IPS-20b (cell line): ENCODE measurements at regions not wholly inside any gene's neighbourhood (a gene's known extent, or its start where the extent isn't known, plus 50 kb on each side); places are given as distances from the start of the nearest gene placed in this dataset.
"Not testable (repeated sequence)": the region's sequence is repeated elsewhere in the genome, so short reads cannot be mapped to it uniquely, and the experiment has no call there.

ENCODE experiments used
- H3K27ac ChIP-seq: one replicate; pipeline ENCODE4 v1.5.1; 2013; ENCODE audit warnings: low read length
- H3K27me3 ChIP-seq: 2 replicates; pipeline ENCODE4 v1.6.1; 2013; ENCODE audit warnings: mild to moderate bottlenecking, low read length, inconsistent platforms; ENCODE audit not compliant: insufficient read depth
- H3K36me3 ChIP-seq: 2 replicates; pipeline ENCODE4 v1.6.1; 2013; ENCODE audit warnings: low read depth, mild to moderate bottlenecking, inconsistent platforms, low read length, moderate library complexity; ENCODE audit not compliant: insufficient read depth
- H3K4me1 ChIP-seq: 2 replicates; pipeline ENCODE4 v1.6.1; 2013; ENCODE audit warnings: mild to moderate bottlenecking, control low read depth, inconsistent platforms, low read length, moderate library complexity; ENCODE audit not compliant: insufficient read depth
- H3K4me3 ChIP-seq: 2 replicates; pipeline ENCODE4 v1.5.1; 2013; ENCODE audit warnings: mild to moderate bottlenecking, low read length, inconsistent platforms
- H3K9ac ChIP-seq: 2 replicates; pipeline ENCODE4 v1.6.1; 2013; ENCODE audit warnings: low read depth, mild to moderate bottlenecking, inconsistent platforms, low read length, moderate library complexity
- H3K9me3 ChIP-seq: 2 replicates; pipeline ENCODE4 v1.6.1; 2013; ENCODE audit warnings: mild to moderate bottlenecking, low read depth, low read length, inconsistent platforms; ENCODE audit not compliant: insufficient read depth

- Histone ChIP-seq H3K36me3 (no peaks in the 10 kb centered on the region), H3K27me3 (no peaks in the 10 kb centered on the region), H3K9me3 (no peaks in the 10 kb centered on the region), H3K4me3 (no peak overlapping the region), H3K4me1 (peaks cover 5% of the 10 kb centered on the region; the same call in 1 of the 2 replicates), H3K27ac (no peak overlapping the region), H3K9ac (no peak overlapping the region)
These were observed 452.1 kb upstream of the RASGRP1 start for GRCh38 chr15:39016706-39017105.

DNA sequence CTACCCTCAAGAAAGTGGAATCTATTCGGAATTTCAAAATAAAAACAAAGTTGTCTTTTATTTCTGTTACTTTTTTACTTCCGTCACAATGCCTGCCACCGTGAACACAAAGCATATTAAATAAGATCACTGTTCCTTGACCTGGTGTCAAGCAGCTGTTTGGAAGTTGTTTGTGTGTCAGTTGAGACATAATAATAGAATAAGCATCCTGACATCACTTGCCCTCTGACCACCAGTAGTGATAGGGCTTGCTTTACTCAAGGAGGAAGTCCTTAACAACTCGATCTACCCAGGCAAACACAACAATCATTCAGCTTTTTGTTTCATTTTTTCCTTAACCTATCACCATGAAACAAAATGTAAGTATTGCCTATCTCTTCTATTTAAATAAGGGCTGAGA, 454.4 kb upstream of the RASGRP1 start:
- no peak overlapping the region for H3K4me3 ChIP-seq
- H3K9ac ChIP-seq = no peak overlapping the region
- H3K4me1 ChIP-seq = peaks cover 5% of the 10 kb centered on the region; the same call in 1 of the 2 replicates
- H3K36me3 ChIP-seq = no peaks in the 10 kb centered on the region
- H3K27ac ChIP-seq = no peak overlapping the region
- no peaks in the 10 kb centered on the region for H3K27me3 ChIP-seq
- no peaks in the 10 kb centered on the region for H3K9me3 ChIP-seq

- H3K27me3 ChIP-seq = no peaks in the 10 kb centered on the region
- H3K27ac ChIP-seq = no peak overlapping the region
- peaks cover 9% of the 10 kb centered on the region for H3K4me1 ChIP-seq
- no peak overlapping the region for H3K4me3 ChIP-seq
- no peak overlapping the region for H3K9ac ChIP-seq
- H3K36me3 ChIP-seq = no peaks in the 10 kb centered on the region
- no peaks in the 10 kb centered on the region for H3K9me3 ChIP-seq
These were observed 456.7 kb upstream of the RASGRP1 start for GRCh38 chr15:39021341-39021740.

DNA sequence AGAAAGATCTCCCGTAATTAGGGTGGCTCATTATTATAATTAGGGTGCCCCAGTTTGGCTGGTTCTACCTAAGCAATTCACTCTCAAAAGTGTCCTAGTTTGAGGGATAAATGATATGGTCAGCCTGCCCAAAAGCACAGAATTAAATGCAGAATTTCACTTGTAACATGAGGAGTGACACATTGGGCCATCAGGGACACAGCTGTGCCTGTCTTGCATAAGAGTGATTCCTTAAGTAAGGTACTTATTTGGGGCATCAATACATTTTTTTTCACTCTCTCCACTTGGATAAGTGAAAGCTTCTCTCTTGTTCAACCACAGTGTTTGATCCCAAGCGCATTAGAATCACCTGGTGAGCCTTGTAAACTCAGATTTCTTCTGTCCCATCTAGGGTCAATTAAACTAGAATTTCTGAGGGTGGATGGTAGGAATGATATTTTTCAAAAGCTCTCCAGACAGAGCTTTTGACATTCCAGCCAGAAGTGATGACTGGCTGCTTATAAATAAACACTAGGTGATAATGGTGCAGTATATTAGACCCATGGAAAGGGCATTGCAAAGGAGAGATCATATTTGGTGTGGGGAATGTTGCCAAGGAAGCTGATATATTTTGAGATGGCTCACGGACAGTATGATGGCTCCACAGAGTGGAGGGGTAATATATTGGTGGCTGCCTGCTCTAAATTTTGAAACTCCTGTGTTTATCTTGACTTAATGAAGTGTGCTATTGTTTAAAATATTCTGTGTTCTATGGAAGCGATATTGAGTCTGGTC, 458.1 kb upstream of the RASGRP1 start:
- Histone ChIP-seq H3K9me3 (no peaks in the 10 kb centered on the region), H3K27ac (no peak overlapping the region), H3K4me3 (no peak overlapping the region), H3K4me1 (peaks cover 8% of the 10 kb centered on the region), H3K9ac (no peak overlapping the region), H3K27me3 (no peaks in the 10 kb centered on the region), H3K36me3 (no peaks in the 10 kb centered on the region)

DNA sequence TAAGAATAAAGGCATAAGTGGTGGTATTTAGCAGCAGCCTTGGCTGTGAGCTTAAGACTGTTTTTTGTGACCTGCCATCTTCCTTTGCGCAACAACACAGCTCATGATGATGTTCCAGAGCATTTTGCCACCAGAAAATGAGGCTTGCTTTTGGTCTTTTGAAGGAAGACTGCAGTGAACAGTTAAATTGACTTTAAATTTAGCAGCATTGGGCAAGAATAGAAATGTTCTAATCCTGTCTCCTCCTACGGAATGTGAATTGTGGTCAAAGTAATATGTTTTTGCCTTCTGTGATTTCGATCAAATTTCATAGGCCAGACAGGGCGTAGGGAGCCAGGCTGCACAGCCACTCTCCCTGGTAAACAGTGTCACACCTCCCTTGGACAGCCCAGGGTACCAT, 460.7 kb upstream of the RASGRP1 start:
- H3K36me3 ChIP-seq = no peaks in the 10 kb centered on the region
- H3K27ac ChIP-seq = no peak overlapping the region
- H3K27me3 ChIP-seq = no peaks in the 10 kb centered on the region
- H3K4me1 ChIP-seq = peaks cover 8% of the 10 kb centered on the region
- H3K9ac ChIP-seq = no peak overlapping the region
- H3K4me3 ChIP-seq = no peak overlapping the region
- no peaks in the 10 kb centered on the region for H3K9me3 ChIP-seq

DNA sequence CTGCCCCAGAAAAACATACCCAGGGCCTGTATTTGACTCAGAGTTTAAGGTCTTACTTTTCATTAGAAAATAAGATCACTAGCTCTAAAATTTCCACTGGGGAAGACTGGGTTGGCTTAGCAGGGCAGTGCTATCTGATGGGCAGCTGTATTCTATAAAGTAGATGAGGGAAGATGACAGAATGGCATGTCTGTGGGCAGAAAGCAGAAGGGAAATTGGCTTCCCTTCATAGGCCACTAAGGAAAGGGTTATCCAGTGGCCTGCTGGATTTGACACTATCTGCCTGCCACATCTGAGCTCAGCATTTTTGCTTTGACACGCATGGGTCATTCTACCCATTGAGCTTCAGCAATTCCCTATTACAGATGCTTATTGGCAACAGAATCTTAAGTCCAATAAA, 461.3 kb upstream of the RASGRP1 start:
- no peak overlapping the region for H3K4me3 ChIP-seq
- H3K36me3 ChIP-seq = no peaks in the 10 kb centered on the region
- no peak overlapping the region for H3K27ac ChIP-seq
- peaks cover 8% of the 10 kb centered on the region for H3K4me1 ChIP-seq
- H3K27me3 ChIP-seq = no peaks in the 10 kb centered on the region
- no peak overlapping the region for H3K9ac ChIP-seq
- H3K9me3 ChIP-seq = no peaks in the 10 kb centered on the region

- no peaks in the 10 kb centered on the region for H3K36me3 ChIP-seq
- H3K9ac ChIP-seq = no peak overlapping the region
- H3K4me3 ChIP-seq = no peak overlapping the region
- peaks cover 8% of the 10 kb centered on the region for H3K4me1 ChIP-seq
- no peaks in the 10 kb centered on the region for H3K9me3 ChIP-seq
- no peak overlapping the region for H3K27ac ChIP-seq
- H3K27me3 ChIP-seq = no peaks in the 10 kb centered on the region
These were observed 463.5 kb upstream of the RASGRP1 start for GRCh38 chr15:39028069-39028468.

DNA sequence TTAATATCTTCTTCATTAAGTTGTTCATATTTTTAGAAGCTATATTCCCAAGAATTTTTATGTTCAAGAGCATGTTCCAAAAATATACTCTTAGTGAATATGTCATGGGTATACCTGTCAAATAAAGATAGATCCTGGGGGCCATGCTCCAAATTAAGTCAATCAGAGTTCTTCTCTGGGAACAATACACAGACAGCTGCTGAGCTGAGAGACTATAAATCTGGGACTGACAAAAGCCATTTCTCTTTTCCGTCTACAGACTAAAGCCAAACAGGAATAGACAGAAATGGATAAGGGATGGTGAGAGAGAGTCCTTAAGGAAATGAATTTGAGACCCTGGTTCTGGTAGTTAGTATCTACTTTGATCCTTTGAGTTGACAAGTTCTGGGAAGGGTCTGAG, 465.1 kb upstream of the RASGRP1 start:
- H3K9me3 ChIP-seq = no peaks in the 10 kb centered on the region
- no peaks in the 10 kb centered on the region for H3K27me3 ChIP-seq
- no peak overlapping the region for H3K27ac ChIP-seq
- no peaks in the 10 kb centered on the region for H3K36me3 ChIP-seq
- no peak overlapping the region for H3K9ac ChIP-seq
- H3K4me1 ChIP-seq = peaks cover 4% of the 10 kb centered on the region; the same call in 1 of the 2 replicates
- no peak overlapping the region for H3K4me3 ChIP-seq

GRCh38 chr15:39030291-39031070, 465.9 kb upstream of the RASGRP1 start:
- no peaks in the 10 kb centered on the region for H3K36me3 ChIP-seq
- H3K9ac ChIP-seq = no peak overlapping the region
- no peak overlapping the region for H3K27ac ChIP-seq
- H3K4me1 ChIP-seq = no peaks in the 10 kb centered on the region
- H3K4me3 ChIP-seq = no peak overlapping the region
- H3K9me3 ChIP-seq = no peaks in the 10 kb centered on the region
- H3K27me3 ChIP-seq = no peaks in the 10 kb centered on the region

DNA sequence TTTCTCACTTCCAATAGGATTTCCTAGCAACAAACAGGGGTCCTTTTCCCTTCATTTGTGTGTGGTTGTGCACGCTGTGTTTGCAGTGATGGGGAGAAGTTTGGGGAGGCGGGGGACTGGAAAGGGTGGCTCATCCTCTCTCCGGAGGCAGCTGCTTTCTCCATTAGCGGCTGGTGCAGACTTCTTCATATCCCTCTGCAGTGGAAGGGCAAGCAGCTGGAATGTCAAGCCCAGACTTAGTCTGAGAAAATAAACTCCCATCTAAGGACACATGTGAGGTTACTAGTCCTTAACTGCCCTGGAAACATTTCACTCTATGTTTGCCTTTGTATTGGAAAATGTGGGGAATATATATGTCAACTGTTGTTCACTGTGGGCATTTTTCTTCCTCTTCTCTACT, 467.0 kb upstream of the RASGRP1 start:
- H3K4me3 ChIP-seq = no peak overlapping the region
- no peaks in the 10 kb centered on the region for H3K27me3 ChIP-seq
- H3K27ac ChIP-seq = no peak overlapping the region
- no peaks in the 10 kb centered on the region for H3K4me1 ChIP-seq
- H3K36me3 ChIP-seq = no peaks in the 10 kb centered on the region
- H3K9me3 ChIP-seq = no peaks in the 10 kb centered on the region
- no peak overlapping the region for H3K9ac ChIP-seq

- no peaks in the 10 kb centered on the region for H3K4me1 ChIP-seq
- no peaks in the 10 kb centered on the region for H3K27me3 ChIP-seq
- no peaks in the 10 kb centered on the region for H3K36me3 ChIP-seq
- H3K4me3 ChIP-seq = no peak overlapping the region
- H3K9me3 ChIP-seq = no peaks in the 10 kb centered on the region
- H3K9ac ChIP-seq = no peak overlapping the region
- H3K27ac ChIP-seq = no peak overlapping the region
These were observed 470.2 kb upstream of the RASGRP1 start for GRCh38 chr15:39034816-39035215.

DNA sequence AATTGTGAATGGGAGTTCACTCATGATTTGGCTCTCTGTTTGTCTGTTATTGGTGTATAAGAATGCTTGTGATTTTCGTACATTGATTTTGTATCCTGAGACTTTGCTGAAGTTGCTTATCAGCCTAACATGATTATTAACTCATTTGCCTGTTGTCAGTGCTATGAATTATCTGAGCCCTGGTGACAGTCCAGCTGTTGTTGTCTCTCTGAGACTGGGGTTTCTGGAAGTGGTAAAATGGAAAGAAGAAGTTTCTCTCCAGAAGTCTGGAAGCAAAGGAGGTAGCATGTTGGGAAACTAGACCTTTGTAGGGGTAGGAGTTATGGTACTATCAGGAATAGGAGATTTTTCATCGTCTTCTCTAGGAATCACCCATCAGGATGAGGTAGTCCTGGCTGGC, 473.0 kb upstream of the RASGRP1 start:
- not testable (repeated sequence) for H3K27me3 ChIP-seq, H3K27ac ChIP-seq, H3K4me3 ChIP-seq, H3K9me3 ChIP-seq, H3K36me3 ChIP-seq, H3K4me1 ChIP-seq, H3K9ac ChIP-seq
